ENCODE measurements at regions not wholly inside any gene's neighbourhood (a gene's known extent, or its start where the extent isn't known, plus 50 kb on each side); places are given as distances from the start of the nearest gene placed in this dataset.

- TF ChIP-seq ETV6 (CRISPR knock-in tag; IDR thresholded peaks at IDR 0.05) (no peak), MAX (CRISPR knock-in tag; IDR thresholded peaks at IDR 0.05) (no peak), SP1 (CRISPR knock-in tag; conservative IDR thresholded peaks at IDR 0.05) (no peak), SMAD3 (CRISPR knock-in tag; IDR thresholded peaks at IDR 0.05; ENCODE audit: borderline replicate concordance) (no peak), STAT6 (CRISPR knock-in tag; conservative IDR thresholded peaks at IDR 0.05; ENCODE audit: low read depth) (no peak), MYBL2 (CRISPR knock-in tag; IDR thresholded peaks at IDR 0.05) (no peak)
- TF ChIP-seq, protein P1, sequence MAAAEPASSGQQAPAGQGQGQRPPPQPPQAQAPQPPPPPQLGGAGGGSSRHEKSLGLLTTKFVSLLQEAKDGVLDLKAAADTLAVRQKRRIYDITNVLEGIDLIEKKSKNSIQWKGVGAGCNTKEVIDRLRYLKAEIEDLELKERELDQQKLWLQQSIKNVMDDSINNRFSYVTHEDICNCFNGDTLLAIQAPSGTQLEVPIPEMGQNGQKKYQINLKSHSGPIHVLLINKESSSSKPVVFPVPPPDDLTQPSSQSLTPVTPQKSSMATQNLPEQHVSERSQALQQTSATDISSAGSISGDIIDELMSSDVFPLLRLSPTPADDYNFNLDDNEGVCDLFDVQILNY (CRISPR knock-in tag; IDR thresholded peaks at IDR 0.05): no peak
- TF ChIP-seq, protein P2, sequence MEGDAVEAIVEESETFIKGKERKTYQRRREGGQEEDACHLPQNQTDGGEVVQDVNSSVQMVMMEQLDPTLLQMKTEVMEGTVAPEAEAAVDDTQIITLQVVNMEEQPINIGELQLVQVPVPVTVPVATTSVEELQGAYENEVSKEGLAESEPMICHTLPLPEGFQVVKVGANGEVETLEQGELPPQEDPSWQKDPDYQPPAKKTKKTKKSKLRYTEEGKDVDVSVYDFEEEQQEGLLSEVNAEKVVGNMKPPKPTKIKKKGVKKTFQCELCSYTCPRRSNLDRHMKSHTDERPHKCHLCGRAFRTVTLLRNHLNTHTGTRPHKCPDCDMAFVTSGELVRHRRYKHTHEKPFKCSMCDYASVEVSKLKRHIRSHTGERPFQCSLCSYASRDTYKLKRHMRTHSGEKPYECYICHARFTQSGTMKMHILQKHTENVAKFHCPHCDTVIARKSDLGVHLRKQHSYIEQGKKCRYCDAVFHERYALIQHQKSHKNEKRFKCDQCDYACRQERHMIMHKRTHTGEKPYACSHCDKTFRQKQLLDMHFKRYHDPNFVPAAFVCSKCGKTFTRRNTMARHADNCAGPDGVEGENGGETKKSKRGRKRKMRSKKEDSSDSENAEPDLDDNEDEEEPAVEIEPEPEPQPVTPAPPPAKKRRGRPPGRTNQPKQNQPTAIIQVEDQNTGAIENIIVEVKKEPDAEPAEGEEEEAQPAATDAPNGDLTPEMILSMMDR (IDR thresholded peaks at IDR 0.05): no peak
These were observed 71.0 kb upstream of the ADCY2 start for GRCh38 chr5:7324919-7325318.
